HFFc6 (cell line): ENCODE measurements at regions not wholly inside any gene's neighbourhood (a gene's known extent, or its start where the extent isn't known, plus 50 kb on each side); places are given as distances from the start of the nearest gene placed in this dataset.

ENCODE experiments used
- DNase-seq: peaks from one replicate; pipeline ENCODE4 v3.0.0-alpha.2; 2018
- H3K27ac Mint-ChIP-seq: 2 replicates; pipeline ENCODE4 v1.8.0; 2020; ENCODE audit warnings: mild to moderate bottlenecking, mixed read lengths
- H3K27me3 Mint-ChIP-seq: 2 replicates; pipeline ENCODE4 v1.8.0; 2021; ENCODE audit warnings: mild to moderate bottlenecking, moderate library complexity, mixed read lengths; ENCODE audit not compliant: insufficient read depth
- H3K36me3 Mint-ChIP-seq: 2 replicates; pipeline ENCODE4 v1.8.0; 2021; ENCODE audit warnings: low read depth, mixed read lengths
- H3K4me1 Mint-ChIP-seq: 2 replicates; pipeline ENCODE4 v1.8.0; 2020; ENCODE audit warnings: low read depth, mixed read lengths
- H3K4me3 Mint-ChIP-seq: 2 replicates; pipeline ENCODE4 v1.8.0; 2020; ENCODE audit warnings: mild to moderate bottlenecking, moderate library complexity, mixed read lengths
- H3K9me3 Mint-ChIP-seq: 2 replicates; pipeline ENCODE4 v1.8.0; 2020; ENCODE audit warnings: mild to moderate bottlenecking, mixed read lengths
- CTCF ChIP-seq: fragments of 200-600 bp; sonication (generic); IDR thresholded peaks from 2 replicates; pipeline ENCODE4 v1.5.0; 2021; ENCODE audit warnings: antibody characterized with exemption, mild to moderate bottlenecking

DNA sequence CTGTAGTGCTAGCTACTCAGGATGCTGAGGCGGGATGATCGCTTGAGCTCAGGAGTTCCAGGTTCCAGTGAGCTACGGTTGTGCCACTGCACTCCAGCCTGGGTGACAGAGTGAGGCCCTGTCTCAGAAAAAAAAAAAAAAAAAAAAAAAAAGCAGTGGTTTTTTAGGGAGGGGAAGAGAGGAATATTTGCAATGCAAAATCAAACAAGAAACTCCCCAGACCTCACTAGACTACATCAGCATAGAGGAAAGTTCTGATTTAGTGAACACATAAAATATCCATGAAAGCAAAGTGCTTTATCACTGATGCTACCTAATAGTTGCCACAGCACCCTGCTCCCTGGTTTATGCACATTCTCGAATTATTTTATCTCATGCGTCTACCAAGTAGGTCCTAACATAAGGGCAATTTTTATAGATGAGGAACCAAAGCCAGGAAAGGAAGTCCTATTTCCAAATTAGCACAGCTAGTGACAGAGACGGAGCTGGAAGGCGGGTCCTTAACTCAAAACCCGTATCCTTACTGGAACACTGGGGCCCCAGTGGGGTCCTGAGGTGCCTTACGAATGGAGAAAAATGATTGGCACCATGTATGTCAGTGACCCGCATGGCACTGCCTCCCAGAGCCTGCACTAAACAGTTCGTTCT lies 50.7 kb upstream of the GPR157 start:
- Mint-ChIP-seq H3K36me3 (peaks cover 40% of the 10 kb centered on the region), H3K9me3 (no peaks in the 10 kb centered on the region), H3K4me3 (peak overlapping the region; percentile 98), H3K27ac (peak overlapping the region; percentile 95), H3K4me1 (peaks cover 50% of the 10 kb centered on the region), H3K27me3 (peaks cover 4% of the 10 kb centered on the region)
- no peak for DNase-seq
- no peak for TF ChIP-seq CTCF

- Mint-ChIP-seq H3K4me1 (peaks cover 50% of the 10 kb centered on the region), H3K4me3 (peak overlapping the region; percentile 98), H3K27ac (peak overlapping the region; percentile 95), H3K9me3 (no peaks in the 10 kb centered on the region), H3K27me3 (peaks cover 4% of the 10 kb centered on the region; the same call in 1 of the 2 replicates), H3K36me3 (peaks cover 33% of the 10 kb centered on the region)
- peak; percentile 79 for DNase-seq
- TF ChIP-seq CTCF: no peak
Measured at GRCh38 chr1:9180111-9180819, 51.4 kb upstream of the GPR157 start.

DNA sequence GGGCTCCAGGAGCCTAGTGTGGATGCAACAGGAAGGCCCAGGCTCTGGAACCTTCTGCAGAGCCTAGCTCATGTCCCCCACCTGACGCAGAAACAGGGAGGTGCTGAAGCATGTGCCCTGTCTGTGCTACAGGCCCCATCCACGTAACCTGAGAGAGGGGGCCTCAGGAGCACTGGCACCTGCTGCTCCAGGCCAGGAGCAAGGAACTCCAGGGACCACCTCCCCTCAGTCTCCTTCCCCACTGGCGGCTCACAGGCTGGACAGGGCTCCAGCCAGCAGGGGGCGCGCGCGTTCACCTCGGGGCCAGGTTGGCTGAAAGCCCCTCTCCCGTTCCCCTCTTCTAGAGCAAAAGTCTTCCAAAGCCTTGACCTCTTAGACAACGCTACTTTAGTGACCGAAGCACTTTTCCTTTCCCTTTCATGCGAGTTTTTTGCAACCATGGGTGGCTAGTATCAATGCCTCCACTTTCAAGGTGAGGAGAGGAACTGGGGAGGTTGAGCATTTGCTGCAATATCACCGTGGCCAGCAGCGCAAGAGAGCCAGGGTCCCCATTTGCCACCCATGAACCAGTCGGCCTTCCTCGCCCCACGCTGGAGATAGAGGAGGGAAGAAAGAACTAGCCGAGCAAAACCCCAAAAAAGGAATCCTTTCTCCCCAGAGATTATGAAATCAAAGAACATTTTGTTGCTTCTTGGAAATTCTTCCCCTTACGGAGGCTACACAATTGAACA lies 52.4 kb upstream of the GPR157 start:
- peak; percentile 34 for DNase-seq
- TF ChIP-seq CTCF: peak; percentile 99
- H3K36me3 Mint-ChIP-seq: peaks cover 28% of the 10 kb centered on the region
- H3K4me3 Mint-ChIP-seq: peak overlapping the region; percentile 98
- peak overlapping the region; percentile 95 for H3K27ac Mint-ChIP-seq
- no peaks in the 10 kb centered on the region for H3K9me3 Mint-ChIP-seq
- peaks cover 46% of the 10 kb centered on the region for H3K4me1 Mint-ChIP-seq
- H3K27me3 Mint-ChIP-seq: peaks cover 4% of the 10 kb centered on the region; the same call in 1 of the 2 replicates

DNA sequence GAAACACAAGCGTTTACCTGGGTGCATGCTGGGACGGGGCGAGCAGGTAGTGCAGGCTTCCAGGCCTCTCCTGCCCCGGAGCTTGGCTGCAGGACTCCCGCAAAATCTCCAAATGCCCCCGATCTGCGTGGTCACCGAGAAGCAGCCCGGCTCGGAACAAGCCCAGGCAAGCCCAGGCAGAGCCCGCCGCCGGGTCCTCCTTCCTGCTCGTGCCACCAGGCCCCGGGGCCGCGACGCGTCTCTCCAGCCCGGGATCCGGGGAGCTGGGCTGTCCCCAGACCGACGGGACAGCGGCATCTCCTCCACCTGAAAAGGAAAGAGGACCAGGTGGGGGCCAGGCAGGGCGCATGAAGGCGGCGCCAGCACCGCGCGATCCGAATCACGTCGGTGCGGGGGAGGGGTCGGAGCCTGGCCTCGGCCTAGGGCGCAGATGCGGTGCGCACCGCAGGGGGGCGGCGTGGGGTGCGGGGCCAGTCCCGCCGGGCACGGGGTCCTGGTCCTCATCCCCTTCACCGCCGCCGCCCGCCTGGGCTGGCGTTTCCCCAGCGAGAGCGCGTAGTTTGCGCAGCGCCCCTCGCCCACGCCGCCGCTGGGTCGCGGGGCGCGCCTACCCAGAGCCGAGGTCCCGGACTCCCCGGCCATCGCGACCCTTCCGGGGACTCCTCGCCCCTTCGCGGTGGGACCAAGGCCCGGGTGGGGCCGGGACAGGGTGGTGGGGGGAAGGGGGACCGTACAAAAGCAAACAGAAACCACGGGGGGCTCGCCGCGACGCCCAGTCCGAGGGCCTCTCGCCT lies 52.4 kb upstream of the H6PD start:
- peaks cover 4% of the 10 kb centered on the region; the same call in 1 of the 2 replicates for H3K27me3 Mint-ChIP-seq

More for the DNA sequence above, 52.4 kb upstream of the H6PD start:
- H3K27ac Mint-ChIP-seq: peak overlapping the region; percentile 95
- H3K9me3 Mint-ChIP-seq: no peaks in the 10 kb centered on the region
- H3K36me3 Mint-ChIP-seq: peaks cover 22% of the 10 kb centered on the region
- H3K4me3 Mint-ChIP-seq: peak overlapping the region; percentile 98
- no peak for DNase-seq
- H3K4me1 Mint-ChIP-seq: peaks cover 40% of the 10 kb centered on the region
- TF ChIP-seq CTCF: peak; percentile 64
